AG20443 (cell line): ENCODE measurements at regions not wholly inside any gene's neighbourhood (a gene's known extent, or its start where the extent isn't known, plus 50 kb on each side); places are given as distances from the start of the nearest gene placed in this dataset.
"Not testable (repeated sequence)": the region's sequence is repeated elsewhere in the genome, so short reads cannot be mapped to it uniquely, and the experiment has no call there.

Experiments used
- DNase-seq: peaks from one replicate; pipeline ENCODE4 v3.0.0; 2012; ENCODE audit warnings: low spot score, mixed read lengths

- no peak for DNase-seq
These were observed 110.0 kb upstream of the MEF2A start for GRCh38 chr15:99455789-99456160.

GRCh38 chr15:99464137-99464536 is 101.6 kb upstream of the MEF2A start:
- no peak for DNase-seq

DNA sequence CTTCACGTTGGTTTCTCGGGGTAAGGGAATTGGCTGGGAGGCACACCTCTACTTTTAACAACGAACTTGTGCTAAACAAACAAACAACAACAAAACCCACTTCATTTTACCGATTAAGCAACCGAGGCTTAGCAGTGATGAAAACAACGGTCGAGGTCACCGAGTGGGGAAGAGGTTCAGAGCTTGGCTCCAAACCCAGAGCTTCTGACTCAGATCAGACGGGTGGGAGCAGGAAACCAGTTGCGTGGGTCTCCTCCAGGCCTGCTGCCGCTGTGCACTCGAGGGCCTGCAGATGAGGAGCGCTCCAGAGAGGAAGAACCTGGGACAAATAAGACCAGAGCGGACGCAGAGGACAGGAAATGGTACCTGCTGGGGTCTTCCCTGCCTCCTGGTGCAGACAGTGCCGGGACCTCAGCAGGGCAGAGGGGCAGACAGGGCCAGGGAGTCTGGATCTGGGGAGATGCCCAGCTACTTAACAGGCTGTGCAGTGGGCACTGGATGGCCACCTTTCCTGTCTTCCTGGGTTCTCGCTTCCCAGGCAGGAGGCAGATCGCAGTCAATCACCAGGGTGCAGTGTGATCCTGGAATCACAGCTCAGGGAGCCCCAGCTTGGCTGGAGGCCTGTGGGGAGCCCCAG is 99.0 kb upstream of the MEF2A start:
- DNase-seq = no peak

DNA sequence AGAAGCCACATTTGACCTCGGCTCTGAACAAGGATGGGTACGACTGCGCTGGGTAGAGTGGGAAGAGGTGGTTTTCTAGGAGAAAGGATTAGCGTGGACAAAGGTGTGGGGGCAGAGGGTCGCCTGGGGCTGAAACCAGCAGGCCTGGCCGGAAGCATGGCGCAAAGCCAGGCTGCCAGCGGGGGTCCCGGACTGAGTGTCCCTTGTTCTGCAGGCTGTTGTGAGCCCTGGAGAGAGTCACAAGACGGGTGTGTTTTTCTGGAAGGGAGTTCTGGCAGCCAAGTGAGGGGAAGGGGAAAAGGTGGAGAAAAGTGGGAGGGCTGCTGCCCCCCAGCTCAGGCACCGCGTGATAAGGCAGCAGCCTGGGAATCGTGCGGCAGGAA is 98.5 kb upstream of the MEF2A start:
- no peak for DNase-seq

DNA sequence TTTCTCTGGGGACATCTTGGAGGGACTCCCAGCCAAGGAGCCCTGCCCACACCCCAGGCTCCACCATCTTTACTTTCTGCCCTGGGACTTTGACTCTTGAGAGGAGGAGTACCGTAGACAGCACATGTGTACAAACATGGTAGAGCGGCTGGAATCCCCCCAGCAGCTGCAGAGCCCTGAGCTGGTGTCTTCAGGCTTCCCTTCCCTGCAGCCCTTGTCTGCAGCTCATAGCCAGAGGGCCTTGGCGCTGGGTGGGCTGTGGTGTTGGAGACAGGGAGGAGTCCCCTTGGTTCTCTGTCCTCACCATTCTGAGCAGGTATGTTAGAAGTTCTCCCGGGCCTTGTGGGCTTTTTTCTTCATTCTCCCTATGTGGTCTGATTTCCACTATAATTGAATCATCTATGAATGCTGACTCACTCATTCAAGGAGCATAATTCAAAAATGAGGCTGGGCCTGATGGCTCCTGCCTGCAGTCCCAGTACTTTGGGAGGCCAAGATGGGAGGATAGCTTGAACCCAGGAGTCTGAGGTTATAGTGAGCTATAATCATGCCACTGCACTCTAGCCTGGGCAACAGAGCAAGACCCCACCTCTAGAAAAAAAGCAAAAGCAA is 97.8 kb upstream of the MEF2A start:
- no peak for DNase-seq

DNA sequence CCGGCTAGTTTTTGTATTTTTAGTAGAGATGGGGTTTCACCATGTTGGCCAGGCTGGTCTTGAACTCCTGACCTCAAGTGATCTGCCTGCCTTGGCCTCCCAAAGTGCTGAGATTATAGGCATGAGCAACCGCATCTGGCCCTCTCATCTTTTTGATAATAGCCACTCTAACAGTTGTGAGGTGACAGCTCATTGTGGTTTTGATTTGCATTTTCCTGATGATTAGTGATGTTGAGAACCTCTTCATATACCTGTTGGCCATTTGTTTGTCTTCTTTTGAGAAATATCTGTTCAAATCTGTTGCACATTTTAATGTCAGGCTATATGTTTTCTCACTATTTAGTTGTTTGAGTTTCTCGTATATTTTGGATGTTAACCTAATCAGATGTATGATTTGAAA is 95.6 kb upstream of the MEF2A start:
- DNase-seq = not testable (repeated sequence)

DNA sequence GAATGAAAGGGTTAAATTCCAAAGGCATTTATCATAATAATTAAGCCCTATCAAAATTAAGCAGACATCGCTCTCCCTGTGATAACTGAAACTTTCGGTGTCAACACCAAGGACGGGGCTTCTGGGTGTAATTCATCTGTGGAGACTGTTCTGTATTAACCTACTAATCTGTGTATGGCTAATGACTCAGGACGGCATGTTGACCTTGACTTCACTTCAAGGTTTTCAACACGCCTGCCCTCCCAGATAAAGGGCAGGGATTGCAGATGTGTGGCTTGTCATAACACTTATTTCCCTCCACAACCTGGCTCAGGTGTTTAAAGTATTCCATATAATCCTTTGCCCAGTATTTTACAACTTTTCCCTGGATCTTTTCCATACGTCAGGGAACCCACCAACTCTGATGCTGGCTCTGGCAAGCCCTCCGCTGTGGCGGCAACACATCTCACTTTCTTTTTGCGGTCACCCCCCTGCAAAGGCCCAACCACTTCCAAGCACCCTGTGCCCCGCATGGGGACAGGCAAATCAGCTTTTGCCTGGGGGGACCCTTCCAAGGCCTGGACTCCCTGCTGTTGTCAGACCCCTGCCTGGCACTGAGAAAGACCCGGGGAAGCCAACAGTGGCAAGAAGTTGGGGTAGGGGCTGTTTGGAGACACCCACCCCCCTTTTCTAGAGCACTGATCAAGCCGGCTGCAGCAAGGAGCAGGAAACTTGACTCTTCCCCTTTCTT is 93.2 kb upstream of the MEF2A start:
- no peak for DNase-seq

DNA sequence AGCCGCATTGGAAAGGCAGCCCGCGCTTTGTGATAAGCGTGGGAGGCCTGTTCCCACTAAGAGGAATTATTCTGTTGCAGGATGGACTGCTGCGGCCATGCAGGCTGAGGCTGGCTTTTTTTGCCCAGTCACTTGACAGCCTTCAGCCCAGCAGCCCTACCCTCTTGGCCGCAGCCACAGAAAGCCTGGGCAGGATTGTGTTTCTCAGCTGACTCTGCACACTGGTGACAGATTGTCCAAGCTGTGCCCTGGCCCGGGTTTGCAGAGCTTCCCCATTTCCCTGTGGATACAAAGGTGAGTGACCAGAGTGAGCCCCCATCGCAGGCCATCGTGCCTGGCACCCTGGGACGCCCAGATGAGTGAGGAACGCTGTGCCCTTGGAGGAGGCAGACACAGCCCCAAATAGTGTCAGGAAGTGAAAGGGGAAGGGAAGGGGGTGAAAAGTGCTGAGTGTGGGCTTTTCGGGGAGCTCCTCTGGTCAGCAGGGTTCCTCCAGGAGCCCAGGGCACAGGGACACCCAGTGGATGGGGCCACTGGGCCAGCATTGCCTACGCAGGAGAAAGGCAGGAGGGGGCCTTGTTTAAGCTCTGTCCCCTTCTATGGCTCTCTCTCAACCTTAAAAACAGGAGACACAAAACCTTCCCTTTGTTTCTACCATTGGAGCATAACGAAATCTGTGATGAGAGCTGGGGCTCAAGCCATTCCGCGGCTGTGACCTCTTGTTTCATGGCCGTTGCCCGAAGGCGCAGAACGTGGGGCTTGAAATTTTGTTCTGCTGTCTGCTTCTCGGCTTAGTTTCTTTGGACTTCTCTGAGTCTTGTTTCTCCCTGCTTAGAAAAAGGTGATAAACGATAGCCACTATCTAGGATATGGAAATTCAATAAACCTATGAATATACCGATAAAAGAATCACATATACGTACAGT is 91.5 kb upstream of the MEF2A start:
- DNase-seq = no peak

DNA sequence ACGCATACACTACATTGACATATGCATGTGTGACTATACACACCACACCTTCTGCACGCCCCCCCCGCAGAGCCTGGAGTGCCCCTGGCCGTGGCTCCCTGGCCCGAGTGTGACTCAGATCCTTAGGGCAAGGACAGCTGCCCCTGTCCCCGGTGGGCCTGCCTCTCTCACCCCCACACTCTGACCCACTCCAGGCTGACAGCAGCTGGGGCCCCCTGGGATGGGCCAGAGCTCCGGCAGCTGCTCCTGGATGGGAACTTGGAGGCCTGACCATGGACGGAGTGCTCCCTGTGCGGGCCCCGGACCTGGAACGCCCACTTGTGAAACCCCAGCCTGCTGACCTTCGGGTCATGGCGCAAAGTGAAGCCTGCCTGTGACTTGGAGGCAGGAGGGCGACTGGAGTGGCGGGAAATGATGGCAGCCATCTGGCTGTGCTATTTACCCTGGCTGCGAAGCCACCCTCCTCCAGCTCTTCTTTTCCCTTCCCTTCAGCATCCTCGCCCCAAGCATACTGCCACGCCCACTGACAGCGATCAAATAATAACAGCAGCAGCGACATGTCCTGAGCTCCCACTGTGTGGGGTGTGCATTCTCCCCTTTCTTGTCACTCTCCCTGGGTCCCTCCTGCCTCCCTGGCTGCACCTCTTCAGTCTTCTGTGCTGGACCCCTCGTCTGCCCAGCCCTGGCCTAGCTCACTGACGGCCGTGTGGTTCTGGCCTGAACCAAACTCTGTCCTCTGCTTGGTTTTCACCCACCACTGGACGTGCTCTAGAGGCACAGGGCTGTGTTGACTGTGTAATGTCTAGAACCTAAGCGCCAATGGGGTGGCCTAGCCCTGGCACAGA is 90.7 kb upstream of the MEF2A start:
- no peak for DNase-seq

- DNase-seq = no peak
These were observed 89.9 kb upstream of the MEF2A start for GRCh38 chr15:99475754-99476412.

DNA sequence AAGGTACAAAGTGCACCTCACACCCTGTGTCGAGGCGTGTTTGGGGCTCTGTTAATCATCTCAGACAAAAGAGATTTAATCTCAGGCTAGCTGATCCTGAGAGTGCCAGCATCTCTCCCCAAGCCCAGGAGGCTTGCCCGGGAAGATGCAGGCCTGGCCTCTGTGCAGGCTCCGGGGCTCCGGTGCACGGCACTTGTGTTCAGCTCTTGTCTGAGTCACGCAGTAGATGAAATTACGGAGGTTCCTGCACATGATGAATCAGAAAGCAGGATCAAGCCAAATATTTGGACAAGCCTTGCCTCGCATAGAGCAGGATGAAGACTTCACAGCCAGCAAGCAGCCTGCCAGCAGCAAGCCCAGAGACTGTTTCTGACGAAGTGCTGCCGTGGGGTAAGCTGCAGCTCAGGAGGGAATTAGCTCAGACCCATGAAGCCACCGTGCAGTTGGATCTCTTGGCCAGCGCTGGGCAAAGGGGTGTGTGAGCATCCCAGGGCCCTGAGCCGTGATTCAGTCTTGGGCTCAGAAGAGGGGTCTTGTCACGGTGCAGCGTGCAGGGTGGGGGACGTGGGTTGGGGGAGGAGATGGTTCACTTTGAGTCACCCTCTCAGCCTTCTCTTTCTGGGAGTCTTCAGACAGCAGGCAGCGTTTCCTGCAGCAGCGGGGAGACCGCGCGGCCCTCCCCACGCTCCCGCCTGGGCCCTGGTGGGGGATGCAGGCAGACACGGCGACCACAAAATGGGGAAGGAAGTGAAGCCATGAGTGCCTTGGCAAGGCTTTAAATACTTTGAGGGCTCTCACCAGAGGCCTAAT is 89.2 kb upstream of the MEF2A start:
- peak; percentile 92 for DNase-seq

GRCh38 chr15:99477791-99478471 is 87.9 kb upstream of the MEF2A start:
- DNase-seq = no peak

- DNase-seq = no peak
These were observed 86.8 kb upstream of the MEF2A start for GRCh38 chr15:99478977-99479376.

DNA sequence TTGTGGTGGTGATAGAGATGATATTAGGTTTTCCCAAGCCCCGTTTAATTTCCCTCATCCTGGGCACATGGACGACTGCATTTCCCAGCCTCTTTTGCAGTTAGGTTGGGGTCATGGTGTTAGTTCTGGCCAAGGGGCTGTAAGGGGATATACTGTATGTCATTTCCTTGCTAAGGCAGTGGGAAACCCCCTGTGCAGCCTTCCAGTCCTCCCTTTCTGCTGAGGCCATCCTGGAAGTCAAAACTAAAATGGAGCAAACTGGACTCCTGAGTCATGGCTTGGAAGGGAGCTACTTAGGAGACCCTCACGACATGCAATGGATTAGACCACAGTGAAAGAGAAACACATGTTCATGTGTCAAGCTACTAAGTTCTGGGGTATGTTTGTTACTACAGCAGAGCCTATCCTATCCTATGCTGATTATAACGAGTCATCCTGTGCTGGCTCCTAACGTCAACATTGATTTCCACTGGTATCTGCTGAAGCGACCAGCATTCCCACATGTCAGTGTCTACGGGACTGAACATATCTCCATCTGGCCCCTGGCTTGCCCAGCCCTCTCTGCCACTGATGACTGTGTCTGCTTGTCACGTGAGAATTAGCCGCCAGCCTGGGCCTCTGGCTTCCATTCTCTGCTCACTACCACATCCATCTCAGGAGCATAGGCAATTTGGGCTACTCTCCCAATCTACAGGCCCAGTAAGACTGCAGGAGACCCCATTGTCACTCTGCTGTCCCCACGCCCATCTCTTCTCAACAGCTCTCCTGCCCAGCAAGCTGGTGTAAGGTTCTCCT is 85.6 kb upstream of the MEF2A start:
- no peak for DNase-seq

- DNase-seq = no peak
These were observed 84.5 kb upstream of the MEF2A start for GRCh38 chr15:99481113-99481950.

- DNase-seq = no peak
These were observed 83.9 kb upstream of the MEF2A start for GRCh38 chr15:99481951-99482230.

GRCh38 chr15:99482993-99483392 is 82.8 kb upstream of the MEF2A start:
- DNase-seq = no peak
